ENCODE measurements at regions not wholly inside any gene's neighbourhood (a gene's known extent, or its start where the extent isn't known, plus 50 kb on each side); places are given as distances from the start of the nearest gene placed in this dataset.

DNA sequence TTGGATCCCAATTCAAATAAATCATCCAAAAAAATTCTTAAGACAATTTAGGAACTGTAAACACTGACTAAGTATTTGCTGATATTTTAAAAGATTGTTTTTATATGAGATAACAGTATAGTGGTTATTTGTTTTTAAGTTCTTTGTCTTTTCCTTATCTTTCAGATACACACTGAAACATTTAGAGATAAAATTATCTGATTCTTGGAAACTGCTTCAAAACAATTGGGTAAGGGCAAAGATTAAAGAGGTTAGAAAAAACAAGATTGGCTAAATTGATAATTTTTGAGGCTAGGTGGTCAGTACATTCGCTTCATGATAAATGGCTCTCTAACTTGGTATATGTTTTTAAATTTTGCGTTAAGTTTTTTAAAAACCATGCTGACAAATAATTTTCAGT lies 117.3 kb downstream of the PSMG1 start:
- no peaks in the 10 kb centered on the region for H3K4me1 ChIP-seq (replicated peaks; ENCODE audit: insufficient read depth)
- H3K4me3 ChIP-seq: no peak overlapping the region
- no peak for DNase-seq
- BruUV-seq (replicated peaks): no TSS peak
- H3K36me3 ChIP-seq (ENCODE audit: low read depth): no peaks in the 10 kb centered on the region
- H3K9me3 ChIP-seq (ENCODE audit: insufficient read depth, low read depth): no peaks in the 10 kb centered on the region
- POLR2A ChIA-PET (ENCODE audit: unreplicated experiment): no interaction called here
- no peak overlapping the region for H3K27ac ChIP-seq
- no peaks in the 10 kb centered on the region for H4K20me1 ChIP-seq (ENCODE audit: insufficient read depth)
- no peaks in the 10 kb centered on the region; the same call in 1 of the 2 replicates for H3F3A ChIP-seq (ENCODE audit: insufficient read depth, low read depth)
- intact Hi-C loops (cut with micrococcal nuclease; ENCODE audit: unreplicated experiment): no loop called here
- CTCF ChIA-PET: no interaction called here
- no peak overlapping the region for H3K4me2 ChIP-seq
- H3K79me2 ChIP-seq (ENCODE audit: low read depth): no peaks in the 10 kb centered on the region
- no peak overlapping the region for H2AFZ ChIP-seq
- no peaks in the 10 kb centered on the region for H3K9me2 ChIP-seq (ENCODE audit: insufficient read depth)
- no peaks in the 10 kb centered on the region for H3K27me3 ChIP-seq (ENCODE audit: insufficient read depth, low read depth)
- TF ChIP-seq EZH2 (IDR thresholded peaks at IDR 0.05; ENCODE audit: low read depth) (no peak), CTCF (conservative IDR thresholded peaks at IDR 0.05) (no peak)

DNA sequence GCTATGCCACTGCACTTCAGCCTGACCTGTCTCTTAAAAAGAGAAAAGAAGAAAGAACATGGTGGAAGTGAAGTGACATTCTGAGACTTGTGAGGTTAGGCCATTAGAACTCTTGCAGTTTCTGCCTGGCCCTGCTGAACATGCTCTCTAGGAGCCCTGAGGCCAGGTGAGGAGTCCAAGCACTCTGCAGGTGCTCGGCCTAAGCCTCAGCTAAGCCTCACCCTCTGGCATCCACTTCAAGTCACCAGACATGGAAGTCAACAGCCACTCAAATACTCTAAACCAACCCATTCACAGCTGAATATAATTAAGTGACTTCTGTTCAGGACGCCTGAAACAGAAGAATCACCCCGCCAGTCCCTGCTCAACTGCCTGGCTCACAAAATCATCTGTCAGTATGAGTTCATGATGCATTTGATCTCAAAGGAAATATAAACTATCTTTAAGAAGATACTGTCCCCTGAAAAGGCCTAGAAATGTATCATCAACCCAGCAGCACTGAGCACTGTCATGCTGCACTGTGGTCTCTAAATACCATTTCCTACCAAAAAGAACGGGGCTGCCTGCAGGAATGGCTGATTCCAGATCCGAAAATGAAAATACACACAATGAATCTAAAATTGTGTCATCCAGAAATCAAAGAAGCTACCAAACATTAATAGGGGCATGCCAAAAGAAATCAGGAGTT lies 118.8 kb downstream of the PSMG1 start:
- no peaks in the 10 kb centered on the region for H4K20me1 ChIP-seq (ENCODE audit: insufficient read depth)
- DNase-seq: no peak
- H3F3A ChIP-seq (ENCODE audit: insufficient read depth, low read depth): no peaks in the 10 kb centered on the region; the same call in 1 of the 2 replicates
- POLR2A ChIA-PET (ENCODE audit: unreplicated experiment): interaction anchor here (0.5 kb wide), 1 partner anchor 508 kb away, joined by 3 read pairs; no protein-coding TSS in a partner anchor
- BruUV-seq (replicated peaks): no TSS peak
- H3K9me3 ChIP-seq (ENCODE audit: insufficient read depth, low read depth): no peaks in the 10 kb centered on the region
- no peak overlapping the region for H3K4me2 ChIP-seq
- H3K27me3 ChIP-seq (ENCODE audit: insufficient read depth, low read depth): no peaks in the 10 kb centered on the region
- CTCF ChIA-PET: no interaction called here
- H3K36me3 ChIP-seq (ENCODE audit: low read depth): no peaks in the 10 kb centered on the region
- H3K79me2 ChIP-seq (ENCODE audit: low read depth): no peaks in the 10 kb centered on the region
- no peaks in the 10 kb centered on the region for H3K9me2 ChIP-seq (ENCODE audit: insufficient read depth)
- H3K4me3 ChIP-seq: no peak overlapping the region
- TF ChIP-seq EZH2 (IDR thresholded peaks at IDR 0.05; ENCODE audit: low read depth) (no peak), CTCF (conservative IDR thresholded peaks at IDR 0.05) (no peak)
- no peaks in the 10 kb centered on the region for H3K4me1 ChIP-seq (replicated peaks; ENCODE audit: insufficient read depth)
- H2AFZ ChIP-seq: no peak overlapping the region
- no peak overlapping the region for H3K27ac ChIP-seq
- intact Hi-C loops (cut with micrococcal nuclease; ENCODE audit: unreplicated experiment): no loop called here

DNA sequence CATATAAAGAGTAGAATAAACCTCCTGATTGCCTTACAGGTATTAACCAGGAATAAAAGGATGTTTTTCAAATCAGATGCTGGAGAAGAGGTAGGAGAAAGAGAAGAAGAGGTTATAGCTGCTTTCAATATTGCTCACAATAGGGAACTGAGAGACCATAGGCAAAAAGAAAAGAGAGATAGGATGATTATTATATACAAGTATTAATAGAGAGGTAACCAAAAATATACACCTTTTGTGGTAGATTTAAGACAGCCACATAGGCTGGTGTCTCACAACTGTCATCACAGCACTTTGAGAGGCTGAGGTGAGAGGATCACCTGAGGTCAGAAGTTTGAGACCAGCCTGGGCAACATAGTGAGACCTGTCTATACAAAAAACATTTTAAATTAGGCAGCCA lies 119.7 kb downstream of the PSMG1 start:
- Histone ChIP-seq H3F3A (ENCODE audit: insufficient read depth, low read depth) (no peaks in the 10 kb centered on the region; the same call in 1 of the 2 replicates), H3K36me3 (ENCODE audit: low read depth) (no peaks in the 10 kb centered on the region), H3K9me3 (ENCODE audit: insufficient read depth, low read depth) (no peaks in the 10 kb centered on the region), H3K4me2 (no peak overlapping the region), H3K79me2 (ENCODE audit: low read depth) (no peaks in the 10 kb centered on the region), H3K4me1 (replicated peaks; ENCODE audit: insufficient read depth) (no peaks in the 10 kb centered on the region), H4K20me1 (ENCODE audit: insufficient read depth) (no peaks in the 10 kb centered on the region), H3K27me3 (ENCODE audit: insufficient read depth, low read depth) (no peaks in the 10 kb centered on the region), H2AFZ (no peak overlapping the region), H3K27ac (no peak overlapping the region), H3K4me3 (no peak overlapping the region), H3K9me2 (ENCODE audit: insufficient read depth) (no peaks in the 10 kb centered on the region)
- no peak for DNase-seq
- ChIA-PET POLR2A (ENCODE audit: unreplicated experiment) (no interaction called here), CTCF (no interaction called here)
- no TSS peak for BruUV-seq (replicated peaks)
- no peak for TF ChIP-seq CTCF (conservative IDR thresholded peaks at IDR 0.05)
- intact Hi-C loops (cut with micrococcal nuclease; ENCODE audit: unreplicated experiment): no loop called here

Measured in PC-9 (cell line).